ENCODE measurements at regions not wholly inside any gene's neighbourhood (a gene's known extent, or its start where the extent isn't known, plus 50 kb on each side); places are given as distances from the start of the nearest gene placed in this dataset.
"Not testable (repeated sequence)": the region's sequence is repeated elsewhere in the genome, so short reads cannot be mapped to it uniquely, and the experiment has no call there.

DNA sequence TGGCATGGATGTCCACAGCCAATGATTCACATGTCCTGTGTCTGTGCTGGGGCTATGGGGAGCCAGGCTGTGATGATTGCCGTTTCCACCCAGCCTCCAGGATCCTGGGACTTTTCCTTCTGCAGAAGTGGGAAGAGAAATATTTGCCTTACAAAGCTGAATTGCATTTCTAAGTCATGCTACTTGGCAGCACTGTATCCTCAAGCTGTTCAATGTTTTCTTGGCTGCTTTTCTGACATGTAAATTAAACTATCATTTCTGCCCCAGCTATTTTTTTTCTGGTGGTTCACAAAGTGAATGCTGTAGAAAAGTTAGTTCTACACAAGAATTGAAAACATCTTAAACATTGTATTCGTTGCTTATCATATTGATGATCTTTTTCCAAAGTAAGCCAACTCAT is 51.9 kb upstream of the TCERG1L start:
- no peak for TF ChIP-seq CTCF (IDR thresholded peaks at IDR 0.05; ENCODE audit: insufficient read depth, low read length, poor library complexity, severe bottlenecking)

DNA sequence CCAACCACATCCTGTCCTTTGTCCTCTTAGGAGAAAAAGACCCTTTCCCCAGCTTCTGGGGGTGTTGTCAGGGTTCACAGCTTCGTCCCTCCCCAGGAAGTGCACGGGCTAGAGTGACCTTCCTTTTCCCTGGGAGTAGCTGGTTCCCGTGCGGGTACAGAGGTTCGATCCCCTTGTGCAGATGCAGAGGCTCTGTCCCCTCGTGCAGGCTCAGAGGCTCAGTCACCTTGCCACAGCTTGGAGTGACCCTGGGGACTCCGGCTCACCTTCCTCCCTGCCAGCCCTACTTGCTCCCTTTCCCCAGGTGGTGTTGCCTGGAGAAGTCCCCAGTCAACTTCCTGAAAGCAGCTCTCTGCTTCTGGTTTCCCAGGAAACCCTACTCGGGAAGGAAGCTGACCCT is 60.0 kb upstream of the TCERG1L start:
- Histone ChIP-seq H3K27me3 (replicated peaks; ENCODE audit: control insufficient read depth, insufficient read depth, low read length) (no peaks in the 10 kb centered on the region), H3K4me3 (replicated peaks; ENCODE audit: low read depth, low read length) (no peak overlapping the region), H3K36me3 (ENCODE audit: control insufficient read depth, insufficient read depth, low read length) (no peaks in the 10 kb centered on the region)
- no peak for DNase-seq (ENCODE audit: extremely low read depth, insufficient read length)
- no peak for TF ChIP-seq CTCF (IDR thresholded peaks at IDR 0.05; ENCODE audit: insufficient read depth, low read length, poor library complexity, severe bottlenecking)

More for the DNA sequence above, 51.9 kb upstream of the TCERG1L start:
- H3K27me3 ChIP-seq (replicated peaks; ENCODE audit: control insufficient read depth, insufficient read depth, low read length) = no peaks in the 10 kb centered on the region
- DNase-seq (ENCODE audit: extremely low read depth, insufficient read length) = no peak
- no peak overlapping the region for H3K4me3 ChIP-seq (replicated peaks; ENCODE audit: low read depth, low read length)
- H3K36me3 ChIP-seq (ENCODE audit: control insufficient read depth, insufficient read depth, low read length) = no peaks in the 10 kb centered on the region

DNA sequence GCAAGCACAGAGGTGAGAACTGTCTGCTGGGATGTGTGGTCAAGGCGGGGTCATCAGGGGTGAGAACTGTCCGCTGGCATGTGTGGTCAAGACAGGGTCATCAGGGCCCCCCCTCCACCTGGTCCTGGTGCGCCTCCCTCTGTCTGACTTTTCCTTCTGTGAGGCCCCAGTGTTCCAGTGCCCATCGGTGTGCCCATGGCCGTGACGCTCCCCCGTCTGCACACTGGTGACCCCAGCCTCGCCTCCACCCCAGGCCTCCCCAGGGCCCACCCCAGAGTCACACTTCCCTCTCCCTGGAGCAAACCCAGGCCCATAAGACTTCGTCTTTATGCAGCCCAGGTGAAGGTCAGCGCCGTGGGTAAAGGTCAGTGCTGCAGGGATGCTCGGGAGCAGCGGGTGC is 70.1 kb upstream of the TCERG1L start:
- Histone ChIP-seq H3K36me3 (ENCODE audit: control insufficient read depth, insufficient read depth, low read length) (no peaks in the 10 kb centered on the region), H3K27me3 (replicated peaks; ENCODE audit: control insufficient read depth, insufficient read depth, low read length) (no peaks in the 10 kb centered on the region), H3K4me3 (replicated peaks; ENCODE audit: low read depth, low read length) (no peak overlapping the region)
- DNase-seq (ENCODE audit: extremely low read depth, insufficient read length) = no peak
- TF ChIP-seq CTCF (IDR thresholded peaks at IDR 0.05; ENCODE audit: insufficient read depth, low read length, poor library complexity, severe bottlenecking) = no peak

- H3K36me3 ChIP-seq (ENCODE audit: control insufficient read depth, insufficient read depth, low read length); H3K4me3 ChIP-seq (replicated peaks; ENCODE audit: low read depth, low read length); H3K27me3 ChIP-seq (replicated peaks; ENCODE audit: control insufficient read depth, insufficient read depth, low read length); DNase-seq (ENCODE audit: extremely low read depth, insufficient read length): not testable (repeated sequence)
Measured at GRCh38 chr10:131385161-131385872, 73.8 kb upstream of the TCERG1L start.

GRCh38 chr10:131387018-131387529 is 75.6 kb upstream of the TCERG1L start:
- no peak for TF ChIP-seq CTCF (IDR thresholded peaks at IDR 0.05; ENCODE audit: insufficient read depth, low read length, poor library complexity, severe bottlenecking)

GRCh38 chr10:131391936-131392335 is 80.4 kb upstream of the TCERG1L start:
- no peak for DNase-seq (ENCODE audit: extremely low read depth, insufficient read length)
- no peak for TF ChIP-seq CTCF (IDR thresholded peaks at IDR 0.05; ENCODE audit: insufficient read depth, low read length, poor library complexity, severe bottlenecking)
- H3K4me3 ChIP-seq (replicated peaks; ENCODE audit: low read depth, low read length) = no peak overlapping the region
- H3K36me3 ChIP-seq (ENCODE audit: control insufficient read depth, insufficient read depth, low read length) = no peaks in the 10 kb centered on the region
- H3K27me3 ChIP-seq (replicated peaks; ENCODE audit: control insufficient read depth, insufficient read depth, low read length) = no peaks in the 10 kb centered on the region

More at GRCh38 chr10:131387018-131387529, 75.6 kb upstream of the TCERG1L start:
- no peaks in the 10 kb centered on the region for H3K27me3 ChIP-seq (replicated peaks; ENCODE audit: control insufficient read depth, insufficient read depth, low read length)
- H3K36me3 ChIP-seq (ENCODE audit: control insufficient read depth, insufficient read depth, low read length) = no peaks in the 10 kb centered on the region
- H3K4me3 ChIP-seq (replicated peaks; ENCODE audit: low read depth, low read length) = no peak overlapping the region
- DNase-seq (ENCODE audit: extremely low read depth, insufficient read length) = no peak

Data from GM06990 (cell line).